CD4-positive, alpha-beta T cell (primary cell): ENCODE measurements at regions not wholly inside any gene's neighbourhood (a gene's known extent, or its start where the extent isn't known, plus 50 kb on each side); places are given as distances from the start of the nearest gene placed in this dataset.

Source experiments
- ATAC-seq: fragments of 200-7000 bp; cut with Tn5 transposase; one replicate; pipeline ENCODE4 v1.10.0; 2022; ENCODE audit warnings: mild to moderate bottlenecking; ENCODE audit not compliant: poor library complexity
- CTCF ChIA-PET: fragments of 350-600 bp; sonication (Branson Sonifier 250); formaldehyde crosslinking; loops from one replicate; lab custom pipeline; 2021; ENCODE audit warnings: antibody characterized with exemption, inconsistent platforms; lab: Charles Lee
- POLR2A ChIA-PET: fragments of 350-600 bp; sonication (Branson Sonifier 250); formaldehyde crosslinking; loops from one replicate; lab custom pipeline; 2021; ENCODE audit warnings: antibody characterized with exemption, inconsistent platforms; lab: Charles Lee
- DNase-seq, 14 experiments: peaks; one replicate each; pipeline ENCODE4 v3.0.0-alpha.2; 2013 to 2020; ENCODE audit warnings: mixed read lengths in 2 of 14
- H3K27ac ChIP-seq, 2 donors: one replicate each; pipeline versions ENCODE4 v1.5.1 to v1.7.0; 2013; ENCODE audit warnings: low read length in 2 of 2, low read depth in 1 of 2, mild to moderate bottlenecking in 1 of 2
- H3K27me3 ChIP-seq, 2 experiments: 1 replicate in 1 of 2; 2 replicates in 1 of 2; pipeline versions ENCODE4 v1.6.1 to v1.7.0; 2013; ENCODE audit warnings: low read length in 2 of 2, control low read depth in 1 of 2, mild to moderate bottlenecking in 1 of 2, moderate library complexity in 1 of 2; ENCODE audit not compliant: insufficient read depth in 2 of 2, control insufficient read depth in 1 of 2
- H3K36me3 ChIP-seq: one replicate; pipeline ENCODE4 v1.6.1; 2013; ENCODE audit warnings: low read length, control low read depth; ENCODE audit not compliant: insufficient read depth
- H3K4me1 ChIP-seq: one replicate; pipeline ENCODE4 v1.6.1; 2013; ENCODE audit warnings: low read length, control low read depth; ENCODE audit not compliant: insufficient read depth
- H3K4me3 ChIP-seq: one replicate; pipeline ENCODE4 v1.5.1; 2013; ENCODE audit warnings: mild to moderate bottlenecking, low read length, moderate library complexity
- H3K9me3 ChIP-seq, 2 experiments: 1 replicate in 1 of 2; 2 replicates in 1 of 2; pipeline versions ENCODE4 v1.6.1 to v1.7.0; 2013; ENCODE audit warnings: low read length in 2 of 2, mild to moderate bottlenecking in 2 of 2, control low read depth in 1 of 2, moderate library complexity in 1 of 2; ENCODE audit not compliant: control insufficient read depth in 1 of 2, insufficient read depth in 1 of 2
- H3K27ac Mint-ChIP-seq: one replicate; pipeline ENCODE4 v1.8.0; 2020; ENCODE audit warnings: mixed read lengths
- H3K27me3 Mint-ChIP-seq: one replicate; pipeline ENCODE4 v1.8.0; 2021; ENCODE audit warnings: mixed read lengths
- H3K36me3 Mint-ChIP-seq: one replicate; pipeline ENCODE4 v1.8.0; 2021; ENCODE audit warnings: low read depth, mixed read lengths
- H3K4me1 Mint-ChIP-seq: one replicate; pipeline ENCODE4 v1.8.0; 2021; ENCODE audit warnings: low read depth, mixed read lengths
- H3K4me3 Mint-ChIP-seq: one replicate; pipeline ENCODE4 v1.8.0; 2020; ENCODE audit warnings: mild to moderate bottlenecking, mixed read lengths
- H3K9me3 Mint-ChIP-seq: one replicate; pipeline ENCODE4 v1.8.0; 2020; ENCODE audit warnings: mixed read lengths
- intact Hi-C, 2 experiments: fragments of 100-400 bp; cut with DNase I in 1 of 2; cut with micrococcal nuclease in 1 of 2; formaldehyde crosslinking; loops; one replicate each; pipeline versions ENCODE4 v1.15.1 to v1.9.0; 2023 to 2025; cut with DNase I, micrococcal nuclease
- TF ChIP-seq, protein P1 (sequence below): fragments of 200-600 bp; IDR thresholded peaks from one replicate; pipeline ENCODE4 v1.8.0; 2022; ENCODE audit warnings: antibody characterized with exemption, mild to moderate bottlenecking

DNA sequence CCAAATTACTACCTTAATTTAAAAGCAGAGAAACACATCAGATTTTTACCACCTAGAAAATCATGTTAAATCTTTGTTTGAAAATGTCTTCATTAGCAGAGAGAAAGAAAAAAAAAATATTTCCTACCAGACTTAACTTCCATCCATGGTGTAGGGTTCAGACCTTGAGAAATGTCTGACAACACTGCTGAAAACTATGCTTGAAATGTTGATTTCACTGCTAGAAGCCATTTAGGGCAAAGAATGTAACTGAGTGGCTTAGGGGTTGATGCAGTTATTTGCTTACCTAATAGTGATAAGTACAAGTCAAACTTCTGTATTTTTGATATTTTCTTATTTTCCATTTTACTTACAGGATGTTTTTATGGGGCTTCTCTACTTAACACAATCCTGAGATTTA, 495.6 kb upstream of the NEGR1 start:
- H3K9me3 ChIP-seq: peaks cover 0 to 2% of the 10 kb centered on the region in 2 experiments
- H3K36me3 Mint-ChIP-seq: no peaks in the 10 kb centered on the region
- no peaks in the 10 kb centered on the region for H3K27me3 Mint-ChIP-seq
- no peak overlapping the region for H3K27ac Mint-ChIP-seq
- no peaks in the 10 kb centered on the region for H3K27me3 ChIP-seq
- intact Hi-C loops: no loop called here
- peaks cover 11% of the 10 kb centered on the region for H3K9me3 Mint-ChIP-seq
- no peak overlapping the region for H3K4me3 Mint-ChIP-seq
- CTCF ChIA-PET: no interaction called here
- H3K4me1 Mint-ChIP-seq: no peaks in the 10 kb centered on the region
- no peaks in the 10 kb centered on the region for H3K4me1 ChIP-seq
- POLR2A ChIA-PET: no interaction called here
- no peak overlapping the region for H3K4me3 ChIP-seq
- DNase-seq (no peak), ATAC-seq (no peak)
- H3K27ac ChIP-seq: no peak overlapping the region
- TF ChIP-seq, protein P1, sequence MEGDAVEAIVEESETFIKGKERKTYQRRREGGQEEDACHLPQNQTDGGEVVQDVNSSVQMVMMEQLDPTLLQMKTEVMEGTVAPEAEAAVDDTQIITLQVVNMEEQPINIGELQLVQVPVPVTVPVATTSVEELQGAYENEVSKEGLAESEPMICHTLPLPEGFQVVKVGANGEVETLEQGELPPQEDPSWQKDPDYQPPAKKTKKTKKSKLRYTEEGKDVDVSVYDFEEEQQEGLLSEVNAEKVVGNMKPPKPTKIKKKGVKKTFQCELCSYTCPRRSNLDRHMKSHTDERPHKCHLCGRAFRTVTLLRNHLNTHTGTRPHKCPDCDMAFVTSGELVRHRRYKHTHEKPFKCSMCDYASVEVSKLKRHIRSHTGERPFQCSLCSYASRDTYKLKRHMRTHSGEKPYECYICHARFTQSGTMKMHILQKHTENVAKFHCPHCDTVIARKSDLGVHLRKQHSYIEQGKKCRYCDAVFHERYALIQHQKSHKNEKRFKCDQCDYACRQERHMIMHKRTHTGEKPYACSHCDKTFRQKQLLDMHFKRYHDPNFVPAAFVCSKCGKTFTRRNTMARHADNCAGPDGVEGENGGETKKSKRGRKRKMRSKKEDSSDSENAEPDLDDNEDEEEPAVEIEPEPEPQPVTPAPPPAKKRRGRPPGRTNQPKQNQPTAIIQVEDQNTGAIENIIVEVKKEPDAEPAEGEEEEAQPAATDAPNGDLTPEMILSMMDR: no peak
- no peaks in the 10 kb centered on the region for H3K36me3 ChIP-seq

DNA sequence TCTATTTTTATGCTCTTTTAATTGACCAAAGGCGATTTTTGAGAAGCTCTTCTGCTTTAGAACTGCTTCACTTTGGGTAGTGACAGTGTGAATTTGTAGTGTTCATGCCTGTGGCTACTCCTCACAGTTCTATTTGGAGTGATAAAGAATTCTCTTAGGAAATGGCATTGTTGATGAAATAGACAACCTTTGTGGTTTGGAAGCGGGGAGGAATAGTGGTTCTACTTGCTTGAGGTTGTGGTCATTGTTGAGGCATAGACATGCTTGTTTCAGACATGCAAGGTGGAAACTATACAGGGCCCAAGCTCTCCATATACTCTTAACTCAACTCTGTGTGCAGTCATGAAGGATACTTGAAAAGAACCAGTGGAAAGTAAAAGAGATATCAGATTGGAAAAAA, 481.1 kb upstream of the NEGR1 start:
- intact Hi-C loops: no loop called here
- ChIA-PET CTCF (no interaction called here), POLR2A (no interaction called here)
- no peak for DNase-seq
- no peaks in the 10 kb centered on the region for H3K36me3 ChIP-seq
- H3K27me3 ChIP-seq: no peaks in the 10 kb centered on the region
- peaks cover 0 to 4% of the 10 kb centered on the region in 2 experiments for H3K9me3 ChIP-seq
- H3K4me1 Mint-ChIP-seq: no peaks in the 10 kb centered on the region
- no peak overlapping the region for H3K4me3 Mint-ChIP-seq
- H3K4me3 ChIP-seq: no peak overlapping the region
- no peaks in the 10 kb centered on the region for H3K4me1 ChIP-seq
- H3K27ac Mint-ChIP-seq: no peak overlapping the region
- H3K36me3 Mint-ChIP-seq: no peaks in the 10 kb centered on the region
- ATAC-seq: no peak
- no peaks in the 10 kb centered on the region for H3K27me3 Mint-ChIP-seq
- TF ChIP-seq, protein P1: no peak
- H3K27ac ChIP-seq: no peak overlapping the region
- H3K9me3 Mint-ChIP-seq: peaks cover 11% of the 10 kb centered on the region

DNA sequence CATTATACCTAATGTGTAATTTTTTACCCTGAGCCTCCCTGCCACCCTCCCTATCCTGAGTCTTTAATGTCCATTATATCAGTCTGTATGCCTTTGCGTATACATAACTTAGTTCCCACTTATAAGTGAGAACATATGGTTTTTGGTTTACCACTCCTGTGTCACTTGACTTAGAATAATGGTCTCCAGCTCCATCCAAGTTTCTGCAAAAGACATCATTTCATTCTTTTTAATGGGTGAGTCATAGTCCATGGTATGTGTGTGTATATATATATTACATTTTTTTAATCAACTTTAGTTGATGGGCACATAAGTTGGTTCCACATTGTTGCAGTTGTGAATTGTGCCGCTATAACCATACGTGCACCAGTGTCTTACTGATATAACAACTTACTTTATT, 477.1 kb upstream of the NEGR1 start:
- ChIA-PET CTCF (no interaction called here), POLR2A (no interaction called here)
- no peaks in the 10 kb centered on the region for H3K4me1 ChIP-seq
- Mint-ChIP-seq H3K27ac (no peak overlapping the region), H3K36me3 (no peaks in the 10 kb centered on the region), H3K9me3 (peaks cover 7% of the 10 kb centered on the region), H3K4me1 (no peaks in the 10 kb centered on the region), H3K27me3 (no peaks in the 10 kb centered on the region), H3K4me3 (no peak overlapping the region)
- H3K27ac ChIP-seq: no peak overlapping the region
- intact Hi-C loops: no loop called here
- ATAC-seq (no peak), DNase-seq (no peak)
- H3K4me3 ChIP-seq: no peak overlapping the region
- H3K36me3 ChIP-seq: no peaks in the 10 kb centered on the region
- TF ChIP-seq, protein P1: no peak
- H3K9me3 ChIP-seq: peaks cover 0 to 4% of the 10 kb centered on the region in 2 experiments
- no peaks in the 10 kb centered on the region for H3K27me3 ChIP-seq
